Activated B cell treated with CpG ODN at 0.5 μM for 24 hours (primary cell): ENCODE measurements at regions not wholly inside any gene's neighbourhood (a gene's known extent, or its start where the extent isn't known, plus 50 kb on each side); places are given as distances from the start of the nearest gene placed in this dataset.
"Not testable (repeated sequence)": the region's sequence is repeated elsewhere in the genome, so short reads cannot be mapped to it uniquely, and the experiment has no call there.

Experiments used
- ATAC-seq: fragments of 200-7000 bp; cut with Tn5 transposase; one replicate; pipeline ENCODE4 v1.10.0; 2021; ENCODE audit warnings: low read depth, mild to moderate bottlenecking, moderate library complexity
- CTCF ChIA-PET: fragments of 350-600 bp; sonication (Branson Sonifier 250); formaldehyde crosslinking; loops from one replicate; lab custom pipeline; 2021; ENCODE audit warnings: antibody characterized with exemption; lab: Charles Lee
- POLR2A ChIA-PET: fragments of 350-600 bp; sonication (Branson Sonifier 250); formaldehyde crosslinking; loops from one replicate; lab custom pipeline; 2021; ENCODE audit warnings: antibody characterized with exemption; lab: Charles Lee
- DNase-seq: peaks from one replicate; pipeline ENCODE4 v3.0.0; 2022
- H3K27ac Mint-ChIP-seq: one replicate; pipeline ENCODE4 v1.8.0; 2020; ENCODE audit warnings: mixed read lengths
- H3K27me3 Mint-ChIP-seq: one replicate; pipeline ENCODE4 v1.8.0; 2021; ENCODE audit warnings: mixed read lengths
- H3K36me3 Mint-ChIP-seq: one replicate; pipeline ENCODE4 v1.8.0; 2021; ENCODE audit warnings: low read depth, mixed read lengths
- H3K4me1 Mint-ChIP-seq: one replicate; pipeline ENCODE4 v1.8.0; 2021; ENCODE audit warnings: mixed read lengths
- H3K4me3 Mint-ChIP-seq: one replicate; pipeline ENCODE4 v1.8.0; 2020; ENCODE audit warnings: mild to moderate bottlenecking, mixed read lengths
- H3K9me3 Mint-ChIP-seq: one replicate; pipeline ENCODE4 v1.8.0; 2020; ENCODE audit warnings: mixed read lengths
- CTCF ChIP-seq: fragments of 200-600 bp; IDR thresholded peaks from one replicate; pipeline ENCODE4 v1.8.0; 2022; ENCODE audit warnings: antibody characterized with exemption, mild to moderate bottlenecking
- intact Hi-C: fragments of 100-400 bp; cut with micrococcal nuclease; formaldehyde crosslinking; loops from one replicate; pipeline ENCODE4 v1.15.1; 2024

- H3K4me3 Mint-ChIP-seq = peak overlapping the region; percentile 2
- no peaks in the 10 kb centered on the region for H3K27me3 Mint-ChIP-seq
- peaks cover 15% of the 10 kb centered on the region for H3K4me1 Mint-ChIP-seq
- intact Hi-C loops = no loop called here
- POLR2A ChIA-PET = no interaction called here
- CTCF ChIA-PET = no interaction called here
- H3K27ac Mint-ChIP-seq = peak overlapping the region; percentile 10
- no peak for TF ChIP-seq CTCF
- DNase-seq = no peak
- H3K9me3 Mint-ChIP-seq = peaks cover 13% of the 10 kb centered on the region
- ATAC-seq = peak; percentile 18
- no peaks in the 10 kb centered on the region for H3K36me3 Mint-ChIP-seq
Observed at GRCh38 chr22:47495110-47495509, 732.7 kb downstream of the TBC1D22A start.

- intact Hi-C loops, H3K9me3 Mint-ChIP-seq, H3K27me3 Mint-ChIP-seq, CTCF ChIA-PET, H3K4me1 Mint-ChIP-seq, H3K27ac Mint-ChIP-seq, H3K36me3 Mint-ChIP-seq, POLR2A ChIA-PET, DNase-seq, H3K4me3 Mint-ChIP-seq, ATAC-seq: not testable (repeated sequence)
Observed at GRCh38 chr22:47488131-47488530, 725.7 kb downstream of the TBC1D22A start.

GRCh38 chr22:47486569-47487312 lies 724.3 kb downstream of the TBC1D22A start:
- POLR2A ChIA-PET = no interaction called here
- TF ChIP-seq CTCF = no peak
- Mint-ChIP-seq H3K36me3 (no peaks in the 10 kb centered on the region), H3K27ac (no peak overlapping the region), H3K27me3 (peaks cover 4% of the 10 kb centered on the region), H3K4me3 (no peak overlapping the region), H3K4me1 (no peaks in the 10 kb centered on the region), H3K9me3 (no peaks in the 10 kb centered on the region)
- CTCF ChIA-PET = no interaction called here
- intact Hi-C loops = no loop called here
- no peak for ATAC-seq
- DNase-seq = no peak

DNA sequence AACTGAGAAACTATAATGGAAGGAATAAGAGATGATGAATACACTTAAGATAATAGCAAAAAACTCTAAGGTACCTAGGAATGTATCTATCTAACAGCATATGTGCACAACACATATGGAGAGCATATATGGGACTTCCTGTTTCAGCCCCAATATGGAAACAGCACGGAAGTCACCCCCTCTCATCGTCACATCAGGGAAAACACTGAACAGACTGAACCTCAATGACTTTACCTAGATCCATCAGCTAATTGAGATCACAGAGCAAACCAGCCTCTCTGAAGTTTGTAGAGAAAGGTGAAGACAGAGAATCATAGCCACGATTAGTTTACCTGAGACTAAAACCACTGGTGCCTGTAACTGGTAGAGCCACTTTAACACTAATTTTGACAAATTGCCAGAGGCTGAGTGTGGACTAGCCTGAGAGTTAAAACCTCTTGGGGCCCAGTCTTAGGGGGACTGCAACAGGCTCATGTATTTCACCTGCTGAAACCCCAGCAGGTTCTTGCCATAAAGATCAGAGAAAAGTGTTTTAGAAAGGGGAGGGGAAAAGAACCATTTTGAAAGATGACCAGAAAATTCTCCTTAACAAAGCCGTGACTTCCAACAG lies 722.6 kb downstream of the TBC1D22A start:
- POLR2A ChIA-PET = no interaction called here
- no peaks in the 10 kb centered on the region for H3K4me1 Mint-ChIP-seq
- ATAC-seq (no peak), DNase-seq (no peak)
- peaks cover 7% of the 10 kb centered on the region for H3K27me3 Mint-ChIP-seq
- intact Hi-C loops = no loop called here
- H3K27ac Mint-ChIP-seq = no peak overlapping the region
- TF ChIP-seq CTCF = no peak
- CTCF ChIA-PET = no interaction called here
- no peak overlapping the region for H3K4me3 Mint-ChIP-seq
- H3K9me3 Mint-ChIP-seq = no peaks in the 10 kb centered on the region
- no peaks in the 10 kb centered on the region for H3K36me3 Mint-ChIP-seq

DNA sequence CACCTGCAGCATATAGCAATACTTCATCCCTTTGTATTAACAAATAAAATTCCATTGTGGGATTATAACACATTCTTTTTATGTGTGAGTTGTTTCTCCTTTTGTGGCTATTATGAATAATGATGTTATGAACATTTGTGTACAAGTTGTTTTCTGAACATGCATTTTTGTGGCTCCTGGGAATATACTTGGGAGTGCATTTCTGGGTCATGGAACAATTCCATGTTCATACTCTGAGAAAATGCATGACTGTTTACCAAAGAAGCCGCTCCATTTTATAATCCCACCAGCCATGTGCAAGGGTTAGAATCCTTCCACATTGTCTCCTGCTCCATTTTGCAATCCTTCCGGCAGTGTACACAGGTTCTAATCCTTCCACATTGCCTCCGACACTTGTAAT lies 713.8 kb downstream of the TBC1D22A start:
- no peak for TF ChIP-seq CTCF
- DNase-seq (no peak), ATAC-seq (no peak)
- peaks cover 4% of the 10 kb centered on the region for H3K4me1 Mint-ChIP-seq
- no peaks in the 10 kb centered on the region for H3K36me3 Mint-ChIP-seq
- ChIA-PET CTCF (no interaction called here), POLR2A (no interaction called here)
- H3K9me3 Mint-ChIP-seq = no peaks in the 10 kb centered on the region
- H3K27ac Mint-ChIP-seq = no peak overlapping the region
- peaks cover 4% of the 10 kb centered on the region for H3K27me3 Mint-ChIP-seq
- intact Hi-C loops = no loop called here
- no peak overlapping the region for H3K4me3 Mint-ChIP-seq
